ENCODE measurements at regions not wholly inside any gene's neighbourhood (a gene's known extent, or its start where the extent isn't known, plus 50 kb on each side); places are given as distances from the start of the nearest gene placed in this dataset.

- DNase-seq (ENCODE audit: low read depth) (no peak), FAIRE-seq (no peak)
- TF ChIP-seq CTCF (IDR thresholded peaks at IDR 0.05; ENCODE audit: insufficient read depth, low read length, severe bottlenecking): no peak
- H3K36me3 ChIP-seq (ENCODE audit: control insufficient read depth, insufficient read depth, low read length): no peaks in the 10 kb centered on the region
- no peak overlapping the region for H3K4me3 ChIP-seq (ENCODE audit: low read depth, low read length)
- H3K27me3 ChIP-seq (ENCODE audit: control insufficient read depth, insufficient read depth, low read length): no peaks in the 10 kb centered on the region
Observed at GRCh38 chr1:243943671-243944428, 93.8 kb upstream of the AKT3 start.

GRCh38 chr1:243942196-243943150 lies 92.4 kb upstream of the AKT3 start:
- TF ChIP-seq CTCF (IDR thresholded peaks at IDR 0.05; ENCODE audit: insufficient read depth, low read length, severe bottlenecking): no peak
- Histone ChIP-seq H3K36me3 (ENCODE audit: control insufficient read depth, insufficient read depth, low read length) (no peaks in the 10 kb centered on the region), H3K27me3 (ENCODE audit: control insufficient read depth, insufficient read depth, low read length) (no peaks in the 10 kb centered on the region), H3K4me3 (ENCODE audit: low read depth, low read length) (no peak overlapping the region)
- DNase-seq (ENCODE audit: low read depth): no peak
- FAIRE-seq: no peak

DNA sequence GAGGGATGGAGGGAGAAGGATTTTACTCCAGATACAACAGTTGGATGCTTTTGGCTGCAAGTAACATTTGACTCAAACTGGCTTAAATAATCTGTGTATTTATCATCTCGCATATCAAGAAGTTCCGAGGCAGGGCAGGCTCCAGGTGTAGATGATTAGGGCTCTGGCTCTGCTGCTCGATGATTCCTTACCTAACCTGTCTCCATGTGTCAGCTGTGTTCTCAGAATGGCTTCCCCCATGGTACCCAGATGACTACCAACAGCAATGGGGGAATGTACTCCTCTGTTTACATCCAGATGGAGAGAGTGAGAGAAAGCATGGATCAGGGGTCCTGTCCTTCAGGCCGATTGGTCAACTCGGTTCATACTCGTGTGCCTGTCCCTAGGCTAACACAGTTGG lies 90.4 kb upstream of the AKT3 start:
- no peak for DNase-seq (ENCODE audit: low read depth)
- H3K36me3 ChIP-seq (ENCODE audit: control insufficient read depth, insufficient read depth, low read length): no peaks in the 10 kb centered on the region
- no peak for TF ChIP-seq CTCF (IDR thresholded peaks at IDR 0.05; ENCODE audit: insufficient read depth, low read length, severe bottlenecking)
- FAIRE-seq: peak; percentile 32
- H3K27me3 ChIP-seq (ENCODE audit: control insufficient read depth, insufficient read depth, low read length): no peaks in the 10 kb centered on the region
- H3K4me3 ChIP-seq (ENCODE audit: low read depth, low read length): no peak overlapping the region

- no peak overlapping the region for H3K4me3 ChIP-seq (ENCODE audit: low read depth, low read length)
- DNase-seq (ENCODE audit: low read depth) (no peak), FAIRE-seq (no peak)
- no peaks in the 10 kb centered on the region for H3K27me3 ChIP-seq (ENCODE audit: control insufficient read depth, insufficient read depth, low read length)
- TF ChIP-seq CTCF (IDR thresholded peaks at IDR 0.05; ENCODE audit: insufficient read depth, low read length, severe bottlenecking): no peak
- no peaks in the 10 kb centered on the region for H3K36me3 ChIP-seq (ENCODE audit: control insufficient read depth, insufficient read depth, low read length)
Observed at GRCh38 chr1:243939167-243939848, 89.3 kb upstream of the AKT3 start.

- DNase-seq (ENCODE audit: low read depth) (no peak), FAIRE-seq (no peak)
- no peak for TF ChIP-seq CTCF (IDR thresholded peaks at IDR 0.05; ENCODE audit: insufficient read depth, low read length, severe bottlenecking)
- no peaks in the 10 kb centered on the region for H3K36me3 ChIP-seq (ENCODE audit: control insufficient read depth, insufficient read depth, low read length)
- no peaks in the 10 kb centered on the region for H3K27me3 ChIP-seq (ENCODE audit: control insufficient read depth, insufficient read depth, low read length)
- H3K4me3 ChIP-seq (ENCODE audit: low read depth, low read length): no peak overlapping the region
Observed at GRCh38 chr1:243938208-243938607, 88.2 kb upstream of the AKT3 start.
